ENCODE measurements at regions not wholly inside any gene's neighbourhood (a gene's known extent, or its start where the extent isn't known, plus 50 kb on each side); places are given as distances from the start of the nearest gene placed in this dataset.
"Not testable (repeated sequence)": the region's sequence is repeated elsewhere in the genome, so short reads cannot be mapped to it uniquely, and the experiment has no call there.

- DNase-seq: no peak
These were observed 88.2 kb upstream of the CCDC71L start for GRCh38 chr7:106749165-106749564.

- no peak for DNase-seq
These were observed 89.8 kb upstream of the CCDC71L start for GRCh38 chr7:106750773-106751172.

GRCh38 chr7:106752367-106752766 lies 91.4 kb upstream of the CCDC71L start:
- no peak for DNase-seq

GRCh38 chr7:106755024-106755423 lies 94.1 kb upstream of the CCDC71L start:
- DNase-seq: not testable (repeated sequence)

GRCh38 chr7:106755641-106756040 lies 94.7 kb upstream of the CCDC71L start:
- DNase-seq: no peak

GRCh38 chr7:106756071-106756470 lies 95.1 kb upstream of the CCDC71L start:
- no peak for DNase-seq

- no peak for DNase-seq
These were observed 95.9 kb upstream of the CCDC71L start for GRCh38 chr7:106756884-106757283.

- peak; percentile 40 for DNase-seq
These were observed 96.9 kb upstream of the CCDC71L start for GRCh38 chr7:106757846-106758245.

- DNase-seq: not testable (repeated sequence)
These were observed 101.9 kb upstream of the CCDC71L start for GRCh38 chr7:106762845-106763244.

GRCh38 chr7:106763717-106764116 lies 101.4 kb upstream of the PIK3CG start:
- DNase-seq: no peak

- no peak for DNase-seq
These were observed 99.2 kb upstream of the PIK3CG start for GRCh38 chr7:106765727-106766355.

GRCh38 chr7:106766551-106766950 lies 98.5 kb upstream of the PIK3CG start:
- no peak for DNase-seq

GRCh38 chr7:106767078-106767477 lies 98.0 kb upstream of the PIK3CG start:
- DNase-seq: no peak

GRCh38 chr7:106767498-106768323 lies 97.4 kb upstream of the PIK3CG start:
- no peak for DNase-seq

GRCh38 chr7:106768324-106768751 lies 96.7 kb upstream of the PIK3CG start:
- DNase-seq: no peak

- peak; percentile 87 for DNase-seq
These were observed 94.9 kb upstream of the PIK3CG start for GRCh38 chr7:106770191-106770590.

GRCh38 chr7:106772655-106773108 lies 92.4 kb upstream of the PIK3CG start:
- peak; percentile 85 for DNase-seq

GRCh38 chr7:106773228-106773627 lies 91.9 kb upstream of the PIK3CG start:
- peak; percentile 50 for DNase-seq

- DNase-seq: no peak
These were observed 91.4 kb upstream of the PIK3CG start for GRCh38 chr7:106773721-106774120.

- DNase-seq: no peak
These were observed 90.8 kb upstream of the PIK3CG start for GRCh38 chr7:106774213-106774767.

GRCh38 chr7:106774768-106775551 lies 90.1 kb upstream of the PIK3CG start:
- peak; percentile 98 for DNase-seq

GRCh38 chr7:106775552-106775936 lies 89.5 kb upstream of the PIK3CG start:
- DNase-seq: peak; percentile 88

All from dermis blood vessel endothelial cell (primary cell).